Type B pancreatic cell (in vitro differentiated cells): ENCODE measurements at regions not wholly inside any gene's neighbourhood (a gene's known extent, or its start where the extent isn't known, plus 50 kb on each side); places are given as distances from the start of the nearest gene placed in this dataset.

ENCODE experiments used
- DNase-seq: peaks from one replicate; pipeline ENCODE4 v3.0.0; 2021; ENCODE audit warnings: mixed read lengths; ENCODE audit not compliant: unreplicated experiment; ENCODE audit errors: extremely low spot score
- H3K27ac Mint-ChIP-seq: 2 replicates; pipeline ENCODE4 v1.8.0; 2021; ENCODE audit warnings: mild to moderate bottlenecking, mixed read lengths
- H3K27me3 Mint-ChIP-seq: 2 replicates; pipeline ENCODE4 v1.8.0; 2021; ENCODE audit warnings: mixed read lengths
- H3K36me3 Mint-ChIP-seq: 2 replicates; pipeline ENCODE4 v1.8.0; 2021; ENCODE audit warnings: mixed read lengths
- H3K4me1 Mint-ChIP-seq: one replicate; pipeline ENCODE4 v1.8.0; 2021; ENCODE audit warnings: mixed read lengths; ENCODE audit not compliant: unreplicated experiment
- H3K4me3 Mint-ChIP-seq: 2 replicates; pipeline ENCODE4 v1.8.0; 2021; ENCODE audit warnings: mild to moderate bottlenecking, mixed read lengths
- H3K9me3 Mint-ChIP-seq: 2 replicates; pipeline ENCODE4 v1.8.0; 2021; ENCODE audit warnings: mixed read lengths
- TF ChIP-seq, protein P1 (sequence below): fragments of 200-600 bp; sonication (generic); conservative IDR thresholded peaks from 2 replicates; pipeline ENCODE4 v1.5.0; 2021; ENCODE audit warnings: antibody characterized with exemption, mild to moderate bottlenecking

DNA sequence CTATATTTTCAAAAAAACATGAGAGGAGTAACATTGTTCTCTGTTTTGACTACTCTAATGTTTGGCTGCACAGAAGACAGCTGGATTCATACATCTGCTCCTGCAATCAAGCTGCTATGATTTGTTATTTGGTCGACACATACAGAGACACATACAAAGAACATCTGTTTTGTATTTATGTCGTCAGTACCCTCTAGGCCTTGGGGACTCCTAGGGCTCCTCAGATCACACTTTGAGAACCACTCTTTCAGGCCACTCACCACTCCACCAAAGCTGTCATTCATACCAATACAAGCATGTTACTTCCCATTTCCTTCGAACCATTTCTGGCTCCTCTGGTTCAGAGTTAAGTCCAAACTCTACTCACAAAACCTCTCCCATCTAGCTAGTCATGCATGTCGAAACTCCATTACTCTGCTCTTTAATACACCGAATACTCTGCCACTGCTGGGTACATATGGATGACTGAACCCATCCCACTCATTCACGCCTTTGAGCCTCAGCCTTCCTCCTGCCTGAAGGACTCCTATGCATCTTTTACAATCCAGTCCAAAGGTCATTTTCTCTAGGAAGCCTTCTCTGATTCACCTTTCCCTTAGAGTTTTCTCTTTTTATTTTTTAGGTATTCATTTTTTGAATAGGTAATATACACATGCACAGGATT lies 102.9 kb upstream of the ARHGEF3 start:
- Mint-ChIP-seq H3K4me3 (no peak overlapping the region), H3K4me1 (peaks cover 22% of the 10 kb centered on the region), H3K27ac (no peak overlapping the region), H3K9me3 (no peaks in the 10 kb centered on the region), H3K36me3 (no peaks in the 10 kb centered on the region), H3K27me3 (no peaks in the 10 kb centered on the region)
- no peak for DNase-seq
- TF ChIP-seq, protein P1, sequence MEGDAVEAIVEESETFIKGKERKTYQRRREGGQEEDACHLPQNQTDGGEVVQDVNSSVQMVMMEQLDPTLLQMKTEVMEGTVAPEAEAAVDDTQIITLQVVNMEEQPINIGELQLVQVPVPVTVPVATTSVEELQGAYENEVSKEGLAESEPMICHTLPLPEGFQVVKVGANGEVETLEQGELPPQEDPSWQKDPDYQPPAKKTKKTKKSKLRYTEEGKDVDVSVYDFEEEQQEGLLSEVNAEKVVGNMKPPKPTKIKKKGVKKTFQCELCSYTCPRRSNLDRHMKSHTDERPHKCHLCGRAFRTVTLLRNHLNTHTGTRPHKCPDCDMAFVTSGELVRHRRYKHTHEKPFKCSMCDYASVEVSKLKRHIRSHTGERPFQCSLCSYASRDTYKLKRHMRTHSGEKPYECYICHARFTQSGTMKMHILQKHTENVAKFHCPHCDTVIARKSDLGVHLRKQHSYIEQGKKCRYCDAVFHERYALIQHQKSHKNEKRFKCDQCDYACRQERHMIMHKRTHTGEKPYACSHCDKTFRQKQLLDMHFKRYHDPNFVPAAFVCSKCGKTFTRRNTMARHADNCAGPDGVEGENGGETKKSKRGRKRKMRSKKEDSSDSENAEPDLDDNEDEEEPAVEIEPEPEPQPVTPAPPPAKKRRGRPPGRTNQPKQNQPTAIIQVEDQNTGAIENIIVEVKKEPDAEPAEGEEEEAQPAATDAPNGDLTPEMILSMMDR: no peak

DNA sequence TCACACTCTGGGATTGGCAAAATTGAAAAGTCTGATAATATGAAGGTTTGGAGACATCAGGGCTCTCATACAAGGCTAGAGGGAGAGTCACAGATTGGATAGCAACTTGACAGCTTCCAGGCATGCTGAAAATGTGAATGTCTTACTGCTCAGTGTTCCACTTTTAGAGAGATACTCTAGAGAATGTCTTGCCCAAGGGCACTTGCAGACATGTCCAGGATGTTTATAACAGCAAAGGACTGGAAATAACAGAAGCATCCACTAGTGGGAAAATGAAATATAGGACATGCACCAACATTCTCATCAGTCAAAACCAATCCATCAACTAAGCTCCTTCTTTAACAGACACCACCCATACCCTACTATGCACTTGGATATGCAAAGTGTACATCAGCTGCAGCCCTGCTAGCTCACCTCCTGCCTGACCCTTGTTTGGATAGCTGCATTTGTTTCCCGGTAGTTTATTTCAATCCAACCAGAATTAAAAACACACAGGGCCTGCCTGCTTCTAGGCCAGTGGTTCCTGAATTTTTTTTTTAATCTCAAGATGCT lies 101.6 kb upstream of the ARHGEF3 start:
- Mint-ChIP-seq H3K27ac (no peak overlapping the region), H3K4me1 (peaks cover 22% of the 10 kb centered on the region), H3K27me3 (no peaks in the 10 kb centered on the region), H3K36me3 (no peaks in the 10 kb centered on the region), H3K9me3 (no peaks in the 10 kb centered on the region), H3K4me3 (no peak overlapping the region)
- TF ChIP-seq, protein P1: no peak
- no peak for DNase-seq

DNA sequence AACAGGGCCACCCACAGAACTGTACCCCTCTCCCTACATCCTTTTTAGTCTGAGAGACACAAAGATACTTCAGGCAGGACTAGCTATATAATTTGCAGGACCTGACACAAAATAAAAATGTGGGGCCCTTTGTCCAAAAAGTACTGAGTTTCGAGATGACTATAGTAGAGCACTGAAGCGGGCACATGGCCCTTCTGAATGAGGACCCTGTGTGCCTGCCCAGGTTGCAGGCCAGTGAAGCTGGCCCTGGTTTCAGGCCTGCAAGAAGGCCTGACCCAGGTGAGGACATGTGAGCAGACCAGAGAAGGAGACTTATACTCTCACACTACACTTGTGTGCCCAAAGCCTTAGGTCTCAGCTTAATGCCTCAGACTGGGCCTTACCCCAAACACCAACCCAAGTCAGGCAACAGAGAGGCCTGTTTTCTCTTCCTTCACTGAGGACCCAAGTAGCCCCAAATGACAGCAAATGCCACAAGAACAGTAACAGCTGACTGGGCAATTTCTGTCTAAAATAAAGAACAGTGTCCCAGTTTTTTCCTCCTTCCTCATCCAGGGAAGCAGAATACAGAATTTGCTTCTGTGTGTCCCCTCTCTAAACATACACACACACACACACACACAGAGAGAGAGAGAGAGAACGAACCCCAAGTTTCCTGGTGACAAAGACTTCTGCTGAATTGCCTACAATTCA lies 100.9 kb upstream of the ARHGEF3 start:
- Mint-ChIP-seq H3K4me1 (peaks cover 22% of the 10 kb centered on the region), H3K36me3 (no peaks in the 10 kb centered on the region), H3K27me3 (no peaks in the 10 kb centered on the region), H3K27ac (no peak overlapping the region), H3K9me3 (no peaks in the 10 kb centered on the region), H3K4me3 (no peak overlapping the region)
- no peak for DNase-seq
- TF ChIP-seq, protein P1: no peak

DNA sequence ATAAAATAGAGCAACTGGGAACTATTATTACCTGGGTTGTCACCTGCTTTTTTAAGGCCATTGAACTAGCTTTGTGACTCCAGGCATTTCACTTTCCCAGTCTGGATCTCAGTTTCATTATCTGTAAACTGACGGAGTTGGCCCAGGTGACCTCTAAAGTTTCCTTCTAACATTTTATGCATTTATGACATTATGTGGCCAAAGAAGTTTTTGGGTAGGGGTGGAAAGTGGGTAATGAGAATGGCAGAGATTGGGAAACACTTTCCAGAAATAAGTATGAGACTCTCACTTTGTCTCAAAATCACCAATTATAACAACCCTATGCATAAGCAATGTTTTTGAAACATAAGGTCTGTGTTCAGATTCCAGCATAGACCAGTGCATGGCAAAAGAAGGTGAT lies 99.1 kb upstream of the ARHGEF3 start:
- H3K4me3 Mint-ChIP-seq: no peak overlapping the region
- peaks cover 22% of the 10 kb centered on the region for H3K4me1 Mint-ChIP-seq
- H3K36me3 Mint-ChIP-seq: no peaks in the 10 kb centered on the region
- no peak overlapping the region for H3K27ac Mint-ChIP-seq
- DNase-seq: no peak
- H3K9me3 Mint-ChIP-seq: no peaks in the 10 kb centered on the region
- H3K27me3 Mint-ChIP-seq: no peaks in the 10 kb centered on the region
- TF ChIP-seq, protein P1: no peak

DNA sequence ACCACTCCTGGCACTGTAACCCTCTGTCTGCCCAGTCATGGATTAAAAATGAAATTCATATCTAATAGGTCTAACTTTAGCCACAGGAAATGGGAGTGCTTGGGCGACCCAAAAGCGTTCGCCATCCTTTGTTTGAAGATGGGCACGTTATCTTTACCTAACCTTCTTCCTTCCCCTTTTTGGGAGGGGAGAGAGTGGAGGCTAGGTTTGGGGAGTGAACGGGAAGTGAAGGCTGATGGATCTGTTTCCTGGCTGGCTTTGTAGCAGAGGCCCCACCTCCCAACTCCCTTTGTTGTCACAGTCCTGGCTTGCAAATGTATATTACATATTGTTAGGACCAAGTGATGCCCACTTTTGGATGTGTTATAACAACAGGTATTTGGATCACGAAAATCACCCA lies 98.1 kb upstream of the ARHGEF3 start:
- Mint-ChIP-seq H3K27me3 (no peaks in the 10 kb centered on the region), H3K36me3 (no peaks in the 10 kb centered on the region), H3K4me3 (no peak overlapping the region), H3K9me3 (no peaks in the 10 kb centered on the region), H3K4me1 (peaks cover 17% of the 10 kb centered on the region), H3K27ac (no peak overlapping the region)
- DNase-seq: no peak
- TF ChIP-seq, protein P1: no peak
